ENCODE measurements at regions not wholly inside any gene's neighbourhood (a gene's known extent, or its start where the extent isn't known, plus 50 kb on each side); places are given as distances from the start of the nearest gene placed in this dataset.

DNA sequence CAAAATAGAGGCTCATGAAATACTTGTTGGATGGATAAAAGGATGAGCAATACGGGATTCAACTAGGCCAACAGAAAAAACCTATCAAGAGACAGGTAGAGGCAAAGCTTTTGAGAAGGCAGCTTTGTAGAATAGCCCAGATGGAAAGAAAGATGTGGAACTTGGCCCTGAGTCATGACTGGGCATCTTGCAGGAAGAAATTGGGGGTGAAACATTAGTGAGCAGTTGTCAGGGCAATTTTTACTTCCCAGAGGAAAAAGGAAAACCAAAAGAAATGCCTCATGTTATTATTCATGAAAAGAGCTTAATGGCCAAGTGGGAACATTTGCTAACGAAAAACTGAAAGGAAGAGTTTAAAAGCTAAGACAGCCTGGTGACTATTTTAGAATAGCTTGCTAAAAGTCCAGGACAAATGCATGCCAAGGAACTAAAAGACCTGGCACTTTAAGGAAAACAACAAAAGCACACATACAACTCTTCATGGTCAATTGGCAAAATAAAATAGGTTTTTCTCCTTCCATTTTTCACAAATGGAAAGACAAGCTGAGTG lies 180.1 kb downstream of the HS3ST3A1 start:
- Mint-ChIP-seq H3K9me3 (ENCODE audit: low read depth, unreplicated experiment) (peaks cover 21% of the 10 kb centered on the region), H3K27me3 (ENCODE audit: unreplicated experiment) (no peaks in the 10 kb centered on the region), H3K27ac (ENCODE audit: unreplicated experiment) (no peak overlapping the region), H3K4me3 (ENCODE audit: low read depth, unreplicated experiment) (no peak overlapping the region), H3K4me1 (ENCODE audit: low read depth, unreplicated experiment) (no peaks in the 10 kb centered on the region), H3K36me3 (ENCODE audit: insufficient read depth, unreplicated experiment) (no peaks in the 10 kb centered on the region)
- no TSS peak for BruUV-seq (replicated peaks)
- TF ChIP-seq, protein P1, sequence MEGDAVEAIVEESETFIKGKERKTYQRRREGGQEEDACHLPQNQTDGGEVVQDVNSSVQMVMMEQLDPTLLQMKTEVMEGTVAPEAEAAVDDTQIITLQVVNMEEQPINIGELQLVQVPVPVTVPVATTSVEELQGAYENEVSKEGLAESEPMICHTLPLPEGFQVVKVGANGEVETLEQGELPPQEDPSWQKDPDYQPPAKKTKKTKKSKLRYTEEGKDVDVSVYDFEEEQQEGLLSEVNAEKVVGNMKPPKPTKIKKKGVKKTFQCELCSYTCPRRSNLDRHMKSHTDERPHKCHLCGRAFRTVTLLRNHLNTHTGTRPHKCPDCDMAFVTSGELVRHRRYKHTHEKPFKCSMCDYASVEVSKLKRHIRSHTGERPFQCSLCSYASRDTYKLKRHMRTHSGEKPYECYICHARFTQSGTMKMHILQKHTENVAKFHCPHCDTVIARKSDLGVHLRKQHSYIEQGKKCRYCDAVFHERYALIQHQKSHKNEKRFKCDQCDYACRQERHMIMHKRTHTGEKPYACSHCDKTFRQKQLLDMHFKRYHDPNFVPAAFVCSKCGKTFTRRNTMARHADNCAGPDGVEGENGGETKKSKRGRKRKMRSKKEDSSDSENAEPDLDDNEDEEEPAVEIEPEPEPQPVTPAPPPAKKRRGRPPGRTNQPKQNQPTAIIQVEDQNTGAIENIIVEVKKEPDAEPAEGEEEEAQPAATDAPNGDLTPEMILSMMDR (IDR thresholded peaks at IDR 0.05; ENCODE audit: unreplicated experiment) = no peak
- intact Hi-C loops (cut with micrococcal nuclease; ENCODE audit: unreplicated experiment) = no loop called here
- CTCF ChIA-PET = no interaction called here
- DNase-seq = no peak

DNA sequence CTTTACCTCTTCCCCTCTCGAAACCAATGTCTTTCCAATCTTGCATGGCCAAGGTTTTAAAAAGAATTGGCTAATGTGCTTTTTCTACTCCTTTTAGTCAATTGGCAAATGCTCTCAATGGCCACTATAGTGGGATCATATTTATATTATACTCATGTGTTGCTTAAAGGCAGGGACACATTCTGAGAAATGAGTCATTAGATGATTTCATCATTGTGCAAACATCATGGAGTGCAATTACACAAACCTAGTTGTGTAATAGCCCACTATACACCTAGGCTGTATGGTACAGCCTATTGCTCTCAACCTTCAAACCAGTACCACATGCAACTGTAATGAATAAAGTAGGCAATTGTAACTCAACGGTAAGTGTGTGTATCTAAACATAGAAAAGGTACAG lies 180.9 kb downstream of the HS3ST3A1 start:
- TF ChIP-seq, protein P1 (IDR thresholded peaks at IDR 0.05; ENCODE audit: unreplicated experiment) = no peak
- no peak overlapping the region for H3K4me3 Mint-ChIP-seq (ENCODE audit: low read depth, unreplicated experiment)
- intact Hi-C loops (cut with micrococcal nuclease; ENCODE audit: unreplicated experiment) = no loop called here

DNA sequence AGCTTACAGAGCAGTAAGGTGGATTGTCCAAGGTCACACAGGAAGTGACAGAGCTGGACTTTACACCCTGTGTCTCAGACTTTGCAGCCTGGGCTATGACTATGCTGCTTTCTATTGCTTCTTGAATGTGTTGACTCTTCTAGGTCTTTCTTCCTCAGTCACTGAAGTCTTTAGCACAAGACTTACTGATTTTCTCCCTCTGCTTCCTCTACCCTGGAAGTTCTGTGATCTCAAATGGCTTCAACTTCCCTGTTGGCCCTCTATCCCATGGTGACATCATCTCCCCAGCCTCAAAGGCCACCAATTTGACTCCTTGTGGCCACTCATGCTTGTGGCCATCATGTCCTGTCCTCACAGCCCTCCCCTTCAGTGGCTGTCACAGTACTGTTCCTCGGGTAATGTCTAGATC lies 181.3 kb downstream of the HS3ST3A1 start:
- CTCF ChIA-PET = no interaction called here
- H3K9me3 Mint-ChIP-seq (ENCODE audit: low read depth, unreplicated experiment) = peaks cover 22% of the 10 kb centered on the region
- H3K27ac Mint-ChIP-seq (ENCODE audit: unreplicated experiment) = no peak overlapping the region
- H3K27me3 Mint-ChIP-seq (ENCODE audit: unreplicated experiment) = no peaks in the 10 kb centered on the region
- DNase-seq = no peak
- no TSS peak for BruUV-seq (replicated peaks)
- no peak overlapping the region for H3K4me3 Mint-ChIP-seq (ENCODE audit: low read depth, unreplicated experiment)
- intact Hi-C loops (cut with micrococcal nuclease; ENCODE audit: unreplicated experiment) = no loop called here
- no peaks in the 10 kb centered on the region for H3K4me1 Mint-ChIP-seq (ENCODE audit: low read depth, unreplicated experiment)
- H3K36me3 Mint-ChIP-seq (ENCODE audit: insufficient read depth, unreplicated experiment) = no peaks in the 10 kb centered on the region
- TF ChIP-seq, protein P1 (IDR thresholded peaks at IDR 0.05; ENCODE audit: unreplicated experiment) = no peak

More for the DNA sequence above, 180.9 kb downstream of the HS3ST3A1 start:
- DNase-seq = no peak
- H3K27ac Mint-ChIP-seq (ENCODE audit: unreplicated experiment) = no peak overlapping the region
- CTCF ChIA-PET = no interaction called here
- H3K27me3 Mint-ChIP-seq (ENCODE audit: unreplicated experiment) = no peaks in the 10 kb centered on the region
- BruUV-seq (replicated peaks) = no TSS peak
- no peaks in the 10 kb centered on the region for H3K36me3 Mint-ChIP-seq (ENCODE audit: insufficient read depth, unreplicated experiment)
- H3K4me1 Mint-ChIP-seq (ENCODE audit: low read depth, unreplicated experiment) = no peaks in the 10 kb centered on the region
- peaks cover 22% of the 10 kb centered on the region for H3K9me3 Mint-ChIP-seq (ENCODE audit: low read depth, unreplicated experiment)

DNA sequence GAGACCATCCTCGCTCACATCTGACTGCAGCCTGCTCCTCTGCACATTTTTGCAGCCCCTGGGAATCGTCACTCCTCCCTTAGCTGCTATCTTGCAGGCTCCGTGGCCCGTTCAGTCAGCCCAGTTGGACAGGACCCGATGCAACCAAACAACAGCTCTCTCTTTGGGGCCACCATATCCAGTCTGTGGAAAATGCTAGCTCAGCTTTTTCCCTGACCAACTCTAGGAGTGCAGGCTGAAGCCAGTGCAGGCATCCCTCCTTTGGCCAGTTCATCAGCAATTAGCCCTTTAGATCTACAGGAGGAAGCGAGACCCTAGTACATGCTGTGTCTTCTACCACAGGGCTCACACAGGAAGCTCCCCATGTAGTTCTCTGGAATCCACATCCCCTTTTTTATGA lies 182.1 kb downstream of the HS3ST3A1 start:
- Mint-ChIP-seq H3K27ac (ENCODE audit: unreplicated experiment) (no peak overlapping the region), H3K9me3 (ENCODE audit: low read depth, unreplicated experiment) (peaks cover 22% of the 10 kb centered on the region), H3K27me3 (ENCODE audit: unreplicated experiment) (no peaks in the 10 kb centered on the region), H3K4me3 (ENCODE audit: low read depth, unreplicated experiment) (no peak overlapping the region), H3K4me1 (ENCODE audit: low read depth, unreplicated experiment) (no peaks in the 10 kb centered on the region), H3K36me3 (ENCODE audit: insufficient read depth, unreplicated experiment) (no peaks in the 10 kb centered on the region)
- TF ChIP-seq, protein P1 (IDR thresholded peaks at IDR 0.05; ENCODE audit: unreplicated experiment) = no peak
- DNase-seq = no peak
- intact Hi-C loops (cut with micrococcal nuclease; ENCODE audit: unreplicated experiment) = no loop called here
- BruUV-seq (replicated peaks) = no TSS peak
- CTCF ChIA-PET = no interaction called here

All from Calu3 (cell line).